Cerebellar nuclear complex (tissue), 1 donor: ENCODE measurements at regions not wholly inside any gene's neighbourhood (a gene's known extent, or its start where the extent isn't known, plus 50 kb on each side); places are given as distances from the start of the nearest gene placed in this dataset.
"Not testable (repeated sequence)": the region's sequence is repeated elsewhere in the genome, so short reads cannot be mapped to it uniquely, and the experiment has no call there.

Experiments
- DNase-seq, 2 experiments: peaks; one replicate each; lab custom pipeline; 2025; lab: John Stamatoyannopoulos, UW

DNA sequence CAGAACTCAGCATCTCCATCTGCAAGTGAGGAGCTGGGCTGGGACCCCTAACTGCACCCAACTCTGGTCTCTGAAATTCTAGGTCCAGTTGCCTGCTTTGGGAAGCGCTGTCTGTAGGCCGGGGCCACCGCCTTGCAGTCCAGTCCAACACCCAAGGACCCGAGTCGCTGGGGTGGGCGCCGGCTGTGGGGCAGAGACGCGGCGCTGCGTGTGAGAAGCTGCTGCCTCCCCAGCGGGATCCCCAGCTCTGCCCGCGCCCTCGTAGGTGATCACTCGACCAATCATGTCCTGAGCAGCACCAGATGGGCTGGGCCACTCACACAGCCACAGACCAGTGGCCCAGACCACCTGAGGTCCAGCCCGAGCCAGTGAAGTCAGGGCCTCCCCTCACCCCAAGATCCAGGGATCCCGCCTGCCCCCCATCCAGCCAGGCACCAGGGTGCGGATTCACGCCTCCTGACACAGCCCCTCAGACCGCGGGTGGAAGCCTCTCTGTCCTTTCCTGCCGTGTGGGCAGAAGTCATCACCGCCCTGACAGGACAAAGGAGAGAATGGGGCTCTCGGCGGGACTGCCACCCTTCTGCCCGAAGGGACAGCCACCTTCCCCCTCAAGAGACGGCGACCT is 67.4 kb upstream of the ADGRA1 start:
- no peak for DNase-seq

DNA sequence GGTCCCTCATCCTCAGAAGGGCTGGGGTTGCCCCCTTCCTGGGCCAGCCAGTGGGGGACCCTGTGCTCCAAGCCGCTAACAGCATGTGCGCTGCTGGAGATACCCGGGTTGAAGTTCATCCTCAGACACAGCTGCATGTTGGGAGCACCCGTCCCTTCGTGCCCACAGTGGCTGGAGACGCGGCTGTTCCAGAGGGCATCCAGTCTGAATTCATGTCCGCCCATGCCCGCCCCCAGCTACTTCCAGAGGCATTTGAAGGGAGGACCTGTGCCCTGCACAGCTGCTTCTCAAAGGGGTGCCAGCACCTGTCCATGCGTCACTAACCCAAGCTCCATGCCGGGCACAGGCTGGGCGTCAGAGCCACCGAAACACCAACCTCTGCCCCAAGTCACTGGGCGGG is 68.1 kb upstream of the ADGRA1 start:
- DNase-seq: no peak

DNA sequence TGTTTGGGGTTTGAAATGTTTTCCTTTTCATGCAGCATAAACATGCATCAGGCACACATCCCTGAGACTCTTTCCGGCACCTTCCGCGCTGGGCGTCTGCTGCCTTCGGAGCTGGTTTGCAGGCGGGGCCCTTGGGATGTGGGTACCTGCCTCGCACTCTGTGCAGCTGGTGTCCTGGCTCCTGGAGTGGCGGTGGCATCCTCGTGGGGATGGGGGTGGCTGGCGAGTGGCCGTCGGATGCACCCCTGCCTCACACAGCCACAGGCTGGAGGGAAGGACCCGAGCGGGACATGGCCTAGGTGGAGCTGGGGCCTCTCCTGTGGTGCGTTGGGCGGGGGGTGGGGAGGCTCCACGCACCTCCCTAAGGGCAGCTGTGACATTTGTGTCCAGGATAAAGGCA is 68.5 kb upstream of the ADGRA1 start:
- DNase-seq: no peak

GRCh38 chr10:133018491-133018890 is 69.2 kb upstream of the ADGRA1 start:
- no peak for DNase-seq

- DNase-seq: no peak
These were observed 70.5 kb upstream of the ADGRA1 start for GRCh38 chr10:133017203-133017601.

GRCh38 chr10:133016493-133017202 is 71.1 kb upstream of the ADGRA1 start:
- DNase-seq: no peak

- no peak for DNase-seq
These were observed 71.8 kb upstream of the ADGRA1 start for GRCh38 chr10:133015816-133016462.

GRCh38 chr10:133015321-133015720 is 72.4 kb upstream of the ADGRA1 start:
- no peak for DNase-seq

- no peak for DNase-seq
These were observed 72.2 kb upstream of the CFAP46 start for GRCh38 chr10:133014416-133015210.

- DNase-seq: no peak
These were observed 71.1 kb upstream of the CFAP46 start for GRCh38 chr10:133013463-133013862.

DNA sequence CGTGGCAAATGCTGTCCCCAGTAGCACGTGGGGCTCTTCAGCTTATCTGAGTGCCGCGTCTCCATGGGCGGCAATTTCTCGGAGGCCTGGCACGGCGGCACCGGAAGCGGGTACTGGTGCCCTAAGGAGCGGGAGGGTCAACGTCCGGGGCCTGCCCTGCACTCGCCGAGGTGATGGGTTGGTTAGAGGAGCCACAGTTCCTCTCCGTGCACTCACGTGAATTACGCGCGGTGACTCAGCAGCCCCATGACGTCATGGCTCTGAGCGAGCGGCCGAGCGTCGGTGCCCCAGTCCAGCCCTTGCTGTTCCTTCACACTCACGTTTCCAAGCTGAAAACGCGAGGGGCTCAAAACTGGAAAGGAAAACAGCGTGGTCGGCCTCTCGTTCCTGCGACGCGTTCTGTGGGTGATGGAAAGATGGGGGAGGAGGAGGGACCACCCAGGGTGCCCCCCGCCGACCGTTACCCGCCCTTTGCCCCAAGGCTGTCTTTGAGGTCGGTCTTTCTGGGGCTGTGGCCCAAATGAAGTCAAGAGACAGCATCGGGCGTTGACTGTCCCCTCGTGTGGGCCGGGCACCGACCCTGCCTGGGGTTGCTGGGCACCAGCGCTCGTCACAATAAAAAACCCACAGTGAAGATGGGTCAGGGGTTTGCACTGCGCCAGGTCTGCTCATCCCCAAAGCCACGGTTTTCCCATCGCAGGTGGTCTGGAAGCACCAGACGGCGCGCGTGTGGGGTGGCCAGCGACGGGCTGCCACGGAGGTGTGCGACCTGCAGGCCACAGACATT is 70.4 kb upstream of the CFAP46 start:
- DNase-seq: no peak

GRCh38 chr10:133011882-133012281 is 69.5 kb upstream of the CFAP46 start:
- no peak for DNase-seq

DNA sequence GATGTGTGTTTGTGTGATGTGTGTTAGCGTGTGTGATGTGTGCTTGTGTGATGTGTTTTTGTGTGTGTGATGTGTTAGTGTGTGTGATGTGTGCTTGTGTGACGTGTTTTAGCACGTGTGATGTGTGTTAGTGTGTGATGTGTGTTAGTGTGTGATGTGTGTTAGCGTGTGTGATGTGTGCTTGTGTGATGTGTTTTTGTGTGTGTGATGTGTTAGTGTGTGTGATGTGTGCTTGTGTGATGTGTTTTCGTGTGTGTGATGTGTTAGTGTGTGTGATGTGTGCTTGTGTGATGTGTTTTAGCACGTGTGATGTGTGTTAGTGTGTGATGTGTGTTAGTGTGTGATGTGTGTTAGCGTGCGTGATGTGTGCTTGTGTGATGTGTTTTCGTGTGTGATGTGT is 69.0 kb upstream of the CFAP46 start:
- not testable (repeated sequence) for DNase-seq

- not testable (repeated sequence) for DNase-seq
These were observed 68.4 kb upstream of the CFAP46 start for GRCh38 chr10:133010843-133011179.

DNA sequence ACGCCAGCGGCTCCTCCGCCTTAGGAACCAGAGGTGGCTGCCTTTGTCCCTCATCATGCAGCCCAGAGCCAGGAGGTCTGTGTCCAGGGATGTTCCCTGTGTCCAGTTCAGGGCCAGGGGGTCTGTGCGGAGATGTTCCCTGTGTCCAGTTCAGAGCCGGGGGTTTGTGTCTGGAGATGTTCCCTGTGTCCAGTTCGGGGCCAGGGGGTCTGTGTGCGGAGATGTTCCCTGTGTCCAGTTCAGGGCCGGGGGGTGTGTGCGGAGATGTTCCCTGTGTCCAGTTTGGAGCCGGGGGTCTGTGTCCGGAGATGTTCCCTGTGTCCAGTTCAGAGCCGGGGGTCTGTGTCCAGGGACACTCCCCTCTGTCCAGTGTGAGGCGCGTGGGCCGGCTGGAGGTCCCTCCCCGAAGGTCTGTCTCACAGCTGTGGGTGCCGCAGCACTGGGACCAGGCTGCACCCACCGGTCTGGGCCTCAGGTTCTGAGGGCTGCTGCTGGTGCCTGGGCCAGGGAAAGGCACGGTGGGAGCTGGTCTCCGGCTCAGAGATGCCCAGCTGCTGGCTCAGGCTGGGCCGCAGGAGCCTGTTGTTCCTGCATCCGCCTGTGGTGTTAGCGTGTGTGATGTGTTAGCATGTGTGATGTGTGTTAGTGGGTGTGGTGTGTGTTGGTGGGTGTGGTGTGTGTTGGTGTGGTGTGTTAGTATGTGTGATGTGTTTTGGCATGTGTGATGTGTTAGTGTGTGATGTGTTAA is 67.9 kb upstream of the CFAP46 start:
- no peak for DNase-seq

- no peak for DNase-seq
These were observed 67.0 kb upstream of the CFAP46 start for GRCh38 chr10:133009218-133009950.

DNA sequence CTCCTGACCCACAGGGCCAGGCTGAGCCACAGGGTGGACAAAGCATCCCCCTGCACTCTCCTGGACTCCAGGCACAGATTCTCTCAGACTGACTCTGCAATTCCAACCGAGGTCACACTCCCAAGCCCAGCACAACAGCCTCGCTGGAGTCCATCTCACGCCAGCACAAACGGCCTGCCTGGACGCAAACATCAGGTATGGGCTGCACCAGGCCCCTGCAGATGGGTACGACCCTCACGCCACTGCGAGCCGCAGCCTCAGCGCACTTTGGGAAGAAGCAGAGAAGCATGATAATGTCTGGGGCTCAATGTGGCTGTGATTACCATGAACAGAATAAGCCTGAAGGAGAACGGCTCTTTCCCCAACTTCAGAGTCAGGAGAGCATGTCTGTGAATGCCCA is 66.4 kb upstream of the CFAP46 start:
- no peak for DNase-seq

DNA sequence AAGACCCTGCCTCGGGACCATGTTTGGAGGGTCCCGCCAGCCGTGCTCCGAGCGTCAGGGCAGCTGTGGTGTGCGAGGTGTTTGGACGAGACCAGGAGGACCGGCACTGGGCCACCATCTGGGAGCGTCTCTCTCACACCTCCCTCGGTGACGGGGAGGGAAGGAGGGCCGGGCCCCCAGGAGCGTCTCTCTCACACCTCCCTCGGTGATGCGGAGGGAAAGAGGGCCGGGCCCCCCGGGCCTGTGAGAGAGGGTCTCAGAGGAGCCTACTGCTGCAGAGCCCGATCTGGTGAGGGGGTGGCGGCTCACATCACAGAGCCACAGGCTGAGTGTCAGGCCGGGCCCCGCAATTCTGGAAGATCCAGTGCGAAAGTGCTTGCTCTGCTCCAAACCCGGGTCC is 65.8 kb upstream of the CFAP46 start:
- DNase-seq: no peak

DNA sequence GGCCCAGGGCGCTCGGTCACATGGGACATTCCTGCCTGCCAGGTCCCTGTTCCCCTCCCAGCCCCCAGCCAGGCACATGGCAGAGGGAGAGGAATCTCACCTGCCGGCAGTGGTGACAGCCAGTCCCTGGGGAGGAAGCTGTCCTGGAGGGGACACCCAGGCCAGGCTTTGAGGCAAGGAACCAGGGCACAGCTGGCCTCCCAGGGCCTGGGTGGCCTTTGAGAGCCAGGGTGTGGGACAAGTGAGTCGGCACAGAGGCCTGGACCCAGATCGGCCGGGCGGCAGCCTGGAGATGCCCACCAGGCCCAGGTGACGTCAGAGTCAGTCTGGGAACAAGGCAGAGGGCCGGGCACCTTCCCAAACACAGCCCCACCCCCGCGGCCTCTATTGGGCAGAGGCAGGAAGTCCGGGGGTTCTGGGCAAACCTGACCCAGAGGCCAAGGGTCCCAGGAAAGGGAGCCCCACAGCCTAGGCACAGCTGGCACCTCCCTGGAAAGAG is 65.0 kb upstream of the CFAP46 start:
- no peak for DNase-seq

GRCh38 chr10:133006806-133007205 is 64.4 kb upstream of the CFAP46 start:
- no peak for DNase-seq
